Smooth muscle cell (in vitro differentiated cells): ENCODE measurements at regions not wholly inside any gene's neighbourhood (a gene's known extent, or its start where the extent isn't known, plus 50 kb on each side); places are given as distances from the start of the nearest gene placed in this dataset.

Experiments
- DNase-seq: peaks from one replicate; lab custom pipeline; 2025; ENCODE audit not compliant: unreplicated experiment; lab: John Stamatoyannopoulos, UW
- H2AFZ ChIP-seq: fragments of 200-600 bp; sonication (generic); 2 replicates; pipeline ENCODE4 v1.6.0; 2016; ENCODE audit warnings: antibody characterized with exemption, low read depth, mild to moderate bottlenecking
- H3F3A ChIP-seq: fragments of 200-600 bp; sonication (generic); 2 replicates; pipeline ENCODE4 v1.6.0; 2017; ENCODE audit warnings: antibody characterized with exemption, low read depth
- H3K27ac ChIP-seq: fragments of 200-600 bp; sonication (generic); 2 replicates; pipeline ENCODE4 v1.5.1; 2016; ENCODE audit warnings: low read depth, mild to moderate bottlenecking
- H3K27me3 ChIP-seq: fragments of 200-600 bp; sonication (generic); 2 replicates; pipeline ENCODE4 v1.6.1; 2016; ENCODE audit warnings: low read depth, mild to moderate bottlenecking
- H3K36me3 ChIP-seq: fragments of 200-600 bp; sonication (generic); 2 replicates; pipeline ENCODE4 v1.5.1; 2016; ENCODE audit warnings: low read depth
- H3K4me1 ChIP-seq: fragments of 200-600 bp; sonication (generic); 2 replicates; pipeline ENCODE4 v1.5.1; 2016; ENCODE audit warnings: low read depth
- H3K4me2 ChIP-seq: fragments of 200-600 bp; sonication (generic); 2 replicates; pipeline ENCODE4 v1.6.0; 2016; ENCODE audit warnings: mild to moderate bottlenecking
- H3K4me3 ChIP-seq: fragments of 200-600 bp; sonication (generic); 2 replicates; pipeline ENCODE4 v1.5.1; 2016; ENCODE audit warnings: mild to moderate bottlenecking
- H3K79me2 ChIP-seq: fragments of 200-600 bp; sonication (generic); 2 replicates; pipeline ENCODE4 v1.6.0; 2016; ENCODE audit warnings: low read depth, mild to moderate bottlenecking
- H3K9ac ChIP-seq: fragments of 200-600 bp; sonication (generic); 2 replicates; pipeline ENCODE4 v1.6.0; 2016; ENCODE audit warnings: low read depth
- H3K9me3 ChIP-seq: fragments of 200-600 bp; sonication (generic); replicated peaks from 2 replicates; pipeline ENCODE4 v1.5.1; 2016; ENCODE audit warnings: low read depth
- H4K20me1 ChIP-seq: fragments of 200-600 bp; sonication (generic); 2 replicates; pipeline ENCODE4 v1.6.0; 2016; ENCODE audit warnings: low read depth
- CTCF ChIP-seq: fragments of 200-600 bp; sonication (generic); IDR thresholded peaks from 2 replicates; pipeline ENCODE4 v1.5.1; 2017; ENCODE audit warnings: borderline replicate concordance, mild to moderate bottlenecking, antibody characterized with exemption; ENCODE audit not compliant: insufficient read depth, poor library complexity, severe bottlenecking
- WGBS: methylation state at CpG from one replicate; pipeline ENCODE4 v1.1.7; 2016; ENCODE audit warnings: low lambda C conversion rate; 5-methylcytosine and 5-hydroxymethylcytosine counted together

- 98% methylated on average over 6 of the region's 6 CpGs for WGBS
Measured at GRCh38 chr13:29654384-29654783, 58.9 kb upstream of the SLC7A1 start.

GRCh38 chr13:29648760-29649159 is 53.3 kb upstream of the SLC7A1 start:
- Histone ChIP-seq H3K4me2 (no peak overlapping the region), H2AFZ (no peak overlapping the region), H3K27ac (no peak overlapping the region), H3K9ac (no peak overlapping the region), H3K27me3 (no peaks in the 10 kb centered on the region), H3K79me2 (no peaks in the 10 kb centered on the region), H3K36me3 (no peaks in the 10 kb centered on the region), H3K4me1 (no peaks in the 10 kb centered on the region), H3F3A (no peaks in the 10 kb centered on the region), H3K9me3 (no peaks in the 10 kb centered on the region), H4K20me1 (no peaks in the 10 kb centered on the region), H3K4me3 (no peak overlapping the region)
- no peak for TF ChIP-seq CTCF
- no peak for DNase-seq
- 91% methylated on average over 2 of the region's 2 CpGs for WGBS

More at GRCh38 chr13:29654384-29654783, 58.9 kb upstream of the SLC7A1 start:
- no peak overlapping the region for H2AFZ ChIP-seq
- H3K27me3 ChIP-seq: no peaks in the 10 kb centered on the region
- H3K4me3 ChIP-seq: no peak overlapping the region
- H4K20me1 ChIP-seq: no peaks in the 10 kb centered on the region
- no peak overlapping the region for H3K4me2 ChIP-seq
- DNase-seq: no peak
- no peaks in the 10 kb centered on the region for H3K79me2 ChIP-seq
- no peak overlapping the region for H3K9ac ChIP-seq
- H3K36me3 ChIP-seq: no peaks in the 10 kb centered on the region
- no peaks in the 10 kb centered on the region for H3K4me1 ChIP-seq
- H3K27ac ChIP-seq: no peak overlapping the region
- H3F3A ChIP-seq: no peaks in the 10 kb centered on the region
- no peak for TF ChIP-seq CTCF
- no peaks in the 10 kb centered on the region for H3K9me3 ChIP-seq
